ENCODE measurements at regions not wholly inside any gene's neighbourhood (a gene's known extent, or its start where the extent isn't known, plus 50 kb on each side); places are given as distances from the start of the nearest gene placed in this dataset.

- TF ChIP-seq EZH2phosphoT487 (IDR thresholded peaks at IDR 0.05; ENCODE audit: insufficient read depth, low read depth) = no peak
- TF ChIP-seq EZH2 (IDR thresholded peaks at IDR 0.05; ENCODE audit: insufficient read depth, poor library complexity, severe bottlenecking) = no peak
Observed at GRCh38 chr21:28632755-28633408, 359.8 kb downstream of the LTN1 start.

Measured in GM23248 (cell line).